GM06990 (cell line): ENCODE measurements at regions not wholly inside any gene's neighbourhood (a gene's known extent, or its start where the extent isn't known, plus 50 kb on each side); places are given as distances from the start of the nearest gene placed in this dataset.

Experiments
- DNase-seq: peaks from one replicate; pipeline ENCODE4 v3.0.0-alpha.2; 2011; ENCODE audit not compliant: insufficient read length; ENCODE audit errors: extremely low read depth
- H3K27me3 ChIP-seq: replicated peaks from 2 replicates; pipeline ENCODE4 v1.6.0; 2011; ENCODE audit warnings: low read length; ENCODE audit not compliant: control insufficient read depth, insufficient read depth
- H3K36me3 ChIP-seq: 2 replicates; pipeline ENCODE4 v1.5.1; 2011; ENCODE audit warnings: low read length; ENCODE audit not compliant: control insufficient read depth, insufficient read depth
- H3K4me3 ChIP-seq: replicated peaks from 2 replicates; pipeline ENCODE4 v1.5.1; 2011; ENCODE audit warnings: low read depth, mild to moderate bottlenecking, control low read depth, low read length
- CTCF ChIP-seq: IDR thresholded peaks from 2 replicates; pipeline ENCODE4 v1.5.1; 2011; ENCODE audit warnings: low read length, control low read depth, mild to moderate bottlenecking, inconsistent platforms; ENCODE audit not compliant: insufficient read depth, poor library complexity, severe bottlenecking

- no peaks in the 10 kb centered on the region for H3K27me3 ChIP-seq
- no peak for TF ChIP-seq CTCF
- H3K36me3 ChIP-seq = no peaks in the 10 kb centered on the region
- no peak for DNase-seq
- H3K4me3 ChIP-seq = no peak overlapping the region
Observed at GRCh38 chr12:104840262-104840661, 117.8 kb downstream of the SLC41A2 start.

- H3K27me3 ChIP-seq = no peaks in the 10 kb centered on the region
- TF ChIP-seq CTCF = no peak
- DNase-seq = no peak
- no peak overlapping the region for H3K4me3 ChIP-seq
- no peaks in the 10 kb centered on the region for H3K36me3 ChIP-seq
Observed at GRCh38 chr12:104835317-104835716, 122.8 kb downstream of the SLC41A2 start.

- no peak for TF ChIP-seq CTCF
- Histone ChIP-seq H3K4me3 (no peak overlapping the region), H3K27me3 (no peaks in the 10 kb centered on the region), H3K36me3 (no peaks in the 10 kb centered on the region)
- no peak for DNase-seq
Observed at GRCh38 chr12:104834607-104835006, 123.5 kb downstream of the SLC41A2 start.

DNA sequence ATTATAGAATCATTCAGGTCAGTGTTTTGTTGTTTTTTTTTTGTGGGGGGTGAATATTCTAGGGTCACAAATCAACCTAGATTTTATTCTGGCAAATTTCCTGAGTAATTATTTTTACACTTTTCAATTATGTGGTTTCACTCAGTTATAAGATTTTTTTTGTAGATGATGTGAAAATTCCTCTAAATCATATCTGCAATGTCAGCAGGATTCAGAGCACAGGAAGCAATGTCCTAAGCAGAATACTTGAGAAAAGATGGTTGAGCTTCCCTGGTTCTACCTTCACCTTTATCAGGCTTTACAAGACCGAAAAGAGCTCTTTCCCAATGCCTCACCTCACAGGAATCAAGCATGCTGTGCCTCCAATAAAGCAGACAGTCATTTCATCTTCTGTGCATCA is 124.3 kb downstream of the SLC41A2 start:
- Histone ChIP-seq H3K36me3 (no peaks in the 10 kb centered on the region), H3K27me3 (no peaks in the 10 kb centered on the region), H3K4me3 (no peak overlapping the region)
- no peak for TF ChIP-seq CTCF
- no peak for DNase-seq

- Histone ChIP-seq H3K36me3 (no peaks in the 10 kb centered on the region; the same call in 1 of the 2 replicates), H3K4me3 (no peak overlapping the region), H3K27me3 (no peaks in the 10 kb centered on the region)
- DNase-seq = no peak
- no peak for TF ChIP-seq CTCF
Observed at GRCh38 chr12:104828015-104828414, 130.1 kb downstream of the SLC41A2 start.

DNA sequence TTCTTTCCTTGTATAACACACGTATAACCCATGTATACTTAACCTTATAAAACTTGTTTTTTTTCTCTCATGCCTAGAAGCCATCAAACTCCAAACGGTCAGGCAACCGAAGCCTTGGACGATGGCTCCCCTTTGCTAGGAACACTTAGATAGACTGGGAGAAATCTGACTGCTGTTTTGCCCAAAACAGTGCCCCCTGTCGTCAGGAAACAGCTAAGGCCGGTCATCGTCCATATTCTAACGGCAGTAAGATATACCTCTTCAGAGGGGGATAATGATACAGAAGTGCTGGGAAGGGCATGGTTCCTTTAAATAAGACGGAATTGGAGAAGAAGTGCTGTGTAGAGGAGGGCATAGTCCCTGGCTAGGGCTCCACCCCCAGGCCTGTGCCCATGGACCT is 130.5 kb downstream of the SLC41A2 start:
- H3K36me3 ChIP-seq = no peaks in the 10 kb centered on the region; the same call in 1 of the 2 replicates
- H3K4me3 ChIP-seq = no peak overlapping the region
- no peak for DNase-seq
- no peaks in the 10 kb centered on the region for H3K27me3 ChIP-seq
- TF ChIP-seq CTCF = peak; percentile 2
